Subcutaneous abdominal adipose tissue (tissue), 5 donors: ENCODE measurements at regions not wholly inside any gene's neighbourhood (a gene's known extent, or its start where the extent isn't known, plus 50 kb on each side); places are given as distances from the start of the nearest gene placed in this dataset.

Source experiments
- H3K27ac ChIP-seq: one replicate; pipeline ENCODE4 v1.7.0; 2013; ENCODE audit warnings: low read depth, mild to moderate bottlenecking, inconsistent platforms, low read length, moderate library complexity
- H3K27me3 ChIP-seq, 5 donors: one replicate each; pipeline ENCODE4 v1.7.0; 2013; ENCODE audit warnings: low read length in 5 of 5, inconsistent platforms in 1 of 5; ENCODE audit not compliant: control insufficient read depth in 5 of 5, insufficient read depth in 4 of 5
- H3K36me3 ChIP-seq, 5 donors: one replicate each; pipeline ENCODE4 v1.7.0; 2013; ENCODE audit warnings: low read length in 5 of 5; ENCODE audit not compliant: control insufficient read depth in 5 of 5, insufficient read depth in 5 of 5
- H3K4me1 ChIP-seq, 5 donors: one replicate each; pipeline ENCODE4 v1.7.0; 2013; ENCODE audit warnings: low read length in 5 of 5, mild to moderate bottlenecking in 3 of 5, moderate library complexity in 1 of 5; ENCODE audit not compliant: control insufficient read depth in 5 of 5, insufficient read depth in 5 of 5
- H3K4me3 ChIP-seq, 5 donors: one replicate each; pipeline ENCODE4 v1.7.0; 2013; ENCODE audit warnings: low read length in 5 of 5, low read depth in 1 of 5
- H3K9ac ChIP-seq, 5 donors: one replicate each; pipeline ENCODE4 v1.7.0; 2013; ENCODE audit warnings: low read length in 5 of 5, mild to moderate bottlenecking in 4 of 5, moderate library complexity in 3 of 5
- H3K9me3 ChIP-seq, 5 donors: one replicate each; pipeline ENCODE4 v1.7.0; 2013; ENCODE audit warnings: low read length in 5 of 5; ENCODE audit not compliant: control insufficient read depth in 5 of 5
- donor health status: healthy.
- donor health status: healthy.
- donor health status: healthy.
- donor health status: healthy.
- donor health status: healthy.

DNA sequence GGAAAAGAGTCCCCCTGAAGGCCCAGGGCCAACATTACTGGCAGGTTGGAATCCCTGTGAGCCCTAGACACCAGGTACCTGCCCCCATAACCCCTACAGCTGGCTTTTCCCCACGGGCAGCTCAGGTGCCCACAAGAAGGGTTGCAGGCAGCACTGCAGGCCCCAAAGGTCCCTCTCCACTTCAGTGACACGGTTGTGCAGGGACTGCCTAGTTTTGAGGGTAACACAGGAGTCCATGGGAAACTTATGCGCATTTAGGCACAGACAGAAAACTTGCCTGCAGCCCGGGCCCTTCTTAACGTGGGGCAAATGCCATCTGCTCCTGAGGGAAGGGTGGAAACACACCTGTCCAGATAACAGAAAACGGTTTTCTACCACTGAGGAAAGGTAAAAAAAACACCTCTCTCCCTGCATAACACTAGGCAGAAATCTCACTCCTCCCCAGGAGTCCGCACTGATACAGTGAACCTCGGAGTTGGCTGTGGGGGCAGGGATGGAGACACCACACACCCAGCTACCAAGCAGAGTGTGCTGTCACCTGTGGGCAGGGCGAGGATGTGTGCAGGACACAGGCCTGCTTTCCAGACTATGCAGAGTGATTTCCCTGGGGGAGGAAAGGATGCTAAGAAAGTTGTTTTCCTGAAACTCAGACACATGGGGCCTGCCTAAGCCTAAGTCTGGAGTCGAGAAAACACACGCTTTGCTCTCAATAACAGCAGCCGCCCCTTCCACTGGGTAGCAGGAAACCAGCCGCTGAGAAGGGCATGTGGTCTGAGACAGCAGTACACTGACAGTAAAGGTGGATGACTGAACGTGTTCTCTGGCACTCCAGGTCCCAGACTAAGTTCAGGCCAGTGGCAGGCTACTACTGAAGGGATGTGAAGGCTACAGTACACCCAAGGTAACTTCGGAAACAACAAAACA is 819.4 kb downstream of the DCDC2C start:
- H3K9ac ChIP-seq = no peak overlapping the region
- no peaks in the 10 kb centered on the region for H3K27me3 ChIP-seq
- no peaks in the 10 kb centered on the region for H3K9me3 ChIP-seq
- H3K36me3 ChIP-seq = no peaks in the 10 kb centered on the region
- H3K4me3 ChIP-seq = no peak overlapping the region
- no peaks in the 10 kb centered on the region for H3K4me1 ChIP-seq
- no peak overlapping the region for H3K27ac ChIP-seq

DNA sequence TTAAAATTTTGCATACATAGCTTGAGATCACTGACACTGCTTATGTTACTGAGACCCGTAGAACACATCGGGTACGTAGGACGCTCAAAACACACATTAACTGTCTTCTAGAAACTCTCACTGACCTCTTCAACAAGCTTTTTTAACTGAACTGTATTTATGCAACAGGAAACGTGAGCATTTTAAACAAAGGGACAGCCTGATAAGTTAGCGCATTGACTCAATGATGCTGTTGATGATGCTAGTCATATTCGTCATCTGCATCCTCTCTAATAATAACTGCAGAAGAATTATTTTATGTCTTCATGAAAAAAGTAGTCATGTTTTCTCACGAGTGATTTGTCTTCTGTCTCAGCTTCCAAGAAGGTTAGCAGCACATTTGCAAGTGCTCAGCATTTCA is 824.0 kb downstream of the DCDC2C start:
- no peaks in the 10 kb centered on the region for H3K4me1 ChIP-seq
- no peak overlapping the region for H3K9ac ChIP-seq
- no peak overlapping the region for H3K4me3 ChIP-seq
- H3K36me3 ChIP-seq = no peaks in the 10 kb centered on the region
- peaks cover 0 to 3% (median 0%) of the 10 kb centered on the region in 5 donors for H3K9me3 ChIP-seq
- H3K27me3 ChIP-seq = peaks cover 0 to 4% (median 0%) of the 10 kb centered on the region in 5 donors
- no peak overlapping the region for H3K27ac ChIP-seq

DNA sequence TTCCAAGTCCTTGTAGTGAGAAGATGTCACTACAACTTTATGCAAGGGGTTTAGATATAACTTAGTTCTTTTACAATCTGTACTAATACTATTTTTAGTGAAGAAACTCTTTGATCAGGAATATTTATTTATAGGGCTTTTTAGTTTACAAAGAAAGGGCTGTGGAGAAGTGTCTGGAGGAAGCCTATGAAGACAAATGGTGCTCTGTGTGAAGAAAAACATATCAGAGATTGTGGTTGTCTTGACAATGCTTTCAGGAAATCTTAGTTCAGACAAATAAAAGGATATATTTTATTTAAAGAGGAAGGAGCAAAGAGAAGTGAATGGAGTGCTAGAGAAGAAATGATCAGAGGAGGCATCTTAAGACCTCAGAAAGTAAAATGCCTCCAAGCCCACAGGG is 824.9 kb downstream of the DCDC2C start:
- Histone ChIP-seq H3K4me3 (no peak overlapping the region), H3K27ac (no peak overlapping the region), H3K9ac (no peak overlapping the region), H3K4me1 (no peaks in the 10 kb centered on the region), H3K36me3 (no peaks in the 10 kb centered on the region), H3K27me3 (peaks cover 0 to 4% (median 0%) of the 10 kb centered on the region in 5 donors), H3K9me3 (peaks cover 0 to 3% (median 0%) of the 10 kb centered on the region in 5 donors)

DNA sequence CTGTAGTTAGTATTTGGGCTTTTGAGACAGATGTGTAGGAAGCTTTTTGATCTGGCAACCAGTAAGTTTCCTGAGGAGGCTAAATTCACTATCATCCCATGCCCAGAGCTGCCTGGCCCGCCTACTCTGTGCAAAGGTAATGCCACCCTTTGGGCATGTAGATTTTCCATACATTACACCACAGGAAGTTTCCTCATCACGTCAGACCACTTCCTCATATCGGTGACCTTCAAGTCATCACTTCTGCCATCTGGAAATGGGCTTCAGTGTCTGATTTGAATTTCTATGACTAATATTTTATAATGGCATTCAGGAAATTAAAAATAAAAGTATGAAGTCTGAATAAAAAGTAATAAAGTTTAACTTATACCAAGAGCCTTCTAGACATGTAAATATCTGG is 825.4 kb downstream of the DCDC2C start:
- no peak overlapping the region for H3K4me3 ChIP-seq
- peaks cover 0 to 3% (median 0%) of the 10 kb centered on the region in 5 donors for H3K9me3 ChIP-seq
- H3K27ac ChIP-seq = no peak overlapping the region
- no peaks in the 10 kb centered on the region for H3K4me1 ChIP-seq
- H3K36me3 ChIP-seq = no peaks in the 10 kb centered on the region
- H3K27me3 ChIP-seq = peaks cover 0 to 4% (median 0%) of the 10 kb centered on the region in 5 donors
- no peak overlapping the region for H3K9ac ChIP-seq

DNA sequence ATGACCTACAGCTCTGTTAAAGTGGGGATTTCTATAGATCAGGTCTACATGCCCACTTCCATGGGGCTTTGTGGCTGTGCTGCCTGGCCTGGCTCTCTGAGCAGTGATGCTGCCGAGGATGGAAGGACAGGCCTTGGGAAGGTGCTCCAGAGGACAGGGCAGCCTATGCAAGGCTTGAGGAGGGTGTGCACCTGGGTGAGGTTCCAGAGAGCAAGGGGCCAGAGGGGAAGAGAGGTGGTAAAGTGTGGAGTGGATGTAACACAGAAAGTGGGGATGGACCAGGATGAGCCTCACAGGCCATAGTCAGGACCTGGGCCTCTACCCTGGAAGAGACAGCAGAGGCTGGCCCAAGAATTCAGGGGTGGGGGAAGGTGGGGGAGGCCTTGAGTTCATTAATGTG is 826.4 kb downstream of the DCDC2C start:
- H3K27ac ChIP-seq = no peak overlapping the region
- peaks cover 0 to 4% (median 0%) of the 10 kb centered on the region in 5 donors for H3K27me3 ChIP-seq
- H3K36me3 ChIP-seq = no peaks in the 10 kb centered on the region
- H3K4me3 ChIP-seq = no peak overlapping the region
- H3K9me3 ChIP-seq = peaks cover 0 to 3% (median 0%) of the 10 kb centered on the region in 5 donors
- H3K9ac ChIP-seq = no peak overlapping the region
- no peaks in the 10 kb centered on the region for H3K4me1 ChIP-seq

DNA sequence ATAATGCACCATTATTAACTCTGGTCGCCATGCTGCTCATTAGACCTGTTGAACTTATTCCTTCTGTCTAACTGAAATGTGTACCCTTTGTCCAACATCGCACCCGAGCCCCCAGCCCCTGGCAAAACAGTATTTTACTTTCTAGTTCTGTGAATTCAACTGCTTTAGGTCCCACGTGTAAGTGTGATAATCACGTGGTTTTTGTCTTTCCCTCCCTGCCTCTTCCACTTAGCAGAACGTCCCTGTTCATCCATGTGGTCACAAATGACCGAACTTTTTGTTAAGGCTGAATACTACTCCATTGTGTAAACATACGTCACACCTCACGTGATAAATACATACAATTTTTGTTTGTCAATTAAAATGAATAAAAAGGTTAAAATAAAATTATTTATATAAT is 826.9 kb downstream of the DCDC2C start:
- H3K4me3 ChIP-seq = no peak overlapping the region
- peaks cover 0 to 3% (median 0%) of the 10 kb centered on the region in 5 donors for H3K9me3 ChIP-seq
- no peaks in the 10 kb centered on the region for H3K36me3 ChIP-seq
- no peak overlapping the region for H3K9ac ChIP-seq
- H3K27ac ChIP-seq = no peak overlapping the region
- no peaks in the 10 kb centered on the region for H3K4me1 ChIP-seq
- peaks cover 0 to 4% (median 0%) of the 10 kb centered on the region in 5 donors for H3K27me3 ChIP-seq

DNA sequence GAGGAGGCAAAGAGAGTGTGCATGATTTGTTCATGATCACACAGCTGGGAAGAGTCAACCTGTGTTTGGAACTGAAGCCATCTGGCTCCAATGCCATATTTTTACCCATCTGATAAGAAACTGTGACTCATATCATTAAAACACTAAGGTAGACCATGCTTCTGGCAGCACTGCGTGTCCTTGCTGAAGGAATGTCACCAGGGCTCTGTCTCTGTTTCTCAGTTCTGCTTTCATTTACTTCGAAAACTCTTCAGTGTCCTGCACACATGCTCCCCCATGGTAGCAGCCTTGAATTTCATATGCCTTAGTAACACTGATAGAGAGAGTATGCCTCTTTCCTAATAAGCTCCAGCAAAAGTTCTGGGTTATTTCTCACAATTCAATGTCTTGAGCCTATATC is 830.4 kb downstream of the DCDC2C start:
- H3K9ac ChIP-seq = no peak overlapping the region
- peaks cover 0 to 3% (median 0%) of the 10 kb centered on the region in 5 donors for H3K9me3 ChIP-seq
- H3K4me3 ChIP-seq = no peak overlapping the region
- H3K27me3 ChIP-seq = peaks cover 0 to 4% (median 0%) of the 10 kb centered on the region in 5 donors
- no peaks in the 10 kb centered on the region for H3K4me1 ChIP-seq
- no peak overlapping the region for H3K27ac ChIP-seq
- H3K36me3 ChIP-seq = no peaks in the 10 kb centered on the region

DNA sequence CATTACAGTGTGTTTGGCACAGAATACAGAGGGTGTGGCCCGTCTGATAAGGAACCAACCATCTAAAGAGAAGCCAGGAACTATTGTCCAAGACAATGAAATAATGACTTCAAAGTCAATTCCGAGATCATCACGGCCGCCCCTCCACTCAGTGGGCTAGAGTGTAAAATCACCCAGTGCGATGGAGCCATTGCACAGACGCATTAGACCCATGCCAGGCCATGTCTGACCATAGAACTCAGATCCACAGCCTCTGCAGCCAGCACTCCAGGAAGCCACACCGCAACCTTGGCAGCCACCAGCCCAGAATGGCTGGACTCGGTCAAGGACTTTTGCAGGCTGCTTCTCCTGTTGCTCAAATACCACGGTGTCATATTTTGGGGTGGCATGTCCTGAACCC is 835.7 kb downstream of the DCDC2C start:
- H3K9me3 ChIP-seq = no peaks in the 10 kb centered on the region
- H3K27ac ChIP-seq = no peak overlapping the region
- H3K4me1 ChIP-seq = no peaks in the 10 kb centered on the region
- H3K36me3 ChIP-seq = no peaks in the 10 kb centered on the region
- H3K4me3 ChIP-seq = no peak overlapping the region
- H3K27me3 ChIP-seq = no peaks in the 10 kb centered on the region
- H3K9ac ChIP-seq = no peak overlapping the region

DNA sequence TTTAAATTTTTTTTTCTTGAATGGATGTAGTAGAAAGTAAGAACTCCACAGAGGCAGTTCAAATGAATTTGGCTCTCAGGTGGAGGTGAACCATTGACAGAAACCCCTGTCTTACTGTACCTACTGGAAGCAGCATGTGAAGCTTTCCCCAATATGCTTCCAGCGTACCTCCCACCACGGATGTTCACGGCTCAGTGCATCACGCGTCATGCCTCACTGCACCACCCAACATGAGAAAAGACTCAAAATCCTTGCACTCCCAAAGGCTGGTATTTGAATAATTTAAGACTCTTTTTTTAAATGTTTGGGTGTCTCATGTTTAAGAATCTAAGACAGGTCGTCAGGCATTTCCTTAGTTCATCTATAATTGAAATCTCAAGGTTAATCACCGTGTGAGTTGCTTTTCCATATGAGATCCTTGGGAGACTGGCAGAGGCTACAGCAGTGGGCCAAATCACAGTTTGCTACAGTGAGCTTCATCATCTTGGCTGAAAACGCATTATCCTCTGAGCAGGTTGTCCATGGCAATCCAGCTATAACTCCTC is 846.4 kb downstream of the DCDC2C start:
- H3K27ac ChIP-seq = no peak overlapping the region
- H3K9me3 ChIP-seq = peaks cover 0 to 4% (median 0%) of the 10 kb centered on the region in 5 donors
- no peaks in the 10 kb centered on the region for H3K4me1 ChIP-seq
- H3K9ac ChIP-seq = no peak overlapping the region
- no peaks in the 10 kb centered on the region for H3K27me3 ChIP-seq
- no peak overlapping the region for H3K4me3 ChIP-seq
- H3K36me3 ChIP-seq = no peaks in the 10 kb centered on the region

DNA sequence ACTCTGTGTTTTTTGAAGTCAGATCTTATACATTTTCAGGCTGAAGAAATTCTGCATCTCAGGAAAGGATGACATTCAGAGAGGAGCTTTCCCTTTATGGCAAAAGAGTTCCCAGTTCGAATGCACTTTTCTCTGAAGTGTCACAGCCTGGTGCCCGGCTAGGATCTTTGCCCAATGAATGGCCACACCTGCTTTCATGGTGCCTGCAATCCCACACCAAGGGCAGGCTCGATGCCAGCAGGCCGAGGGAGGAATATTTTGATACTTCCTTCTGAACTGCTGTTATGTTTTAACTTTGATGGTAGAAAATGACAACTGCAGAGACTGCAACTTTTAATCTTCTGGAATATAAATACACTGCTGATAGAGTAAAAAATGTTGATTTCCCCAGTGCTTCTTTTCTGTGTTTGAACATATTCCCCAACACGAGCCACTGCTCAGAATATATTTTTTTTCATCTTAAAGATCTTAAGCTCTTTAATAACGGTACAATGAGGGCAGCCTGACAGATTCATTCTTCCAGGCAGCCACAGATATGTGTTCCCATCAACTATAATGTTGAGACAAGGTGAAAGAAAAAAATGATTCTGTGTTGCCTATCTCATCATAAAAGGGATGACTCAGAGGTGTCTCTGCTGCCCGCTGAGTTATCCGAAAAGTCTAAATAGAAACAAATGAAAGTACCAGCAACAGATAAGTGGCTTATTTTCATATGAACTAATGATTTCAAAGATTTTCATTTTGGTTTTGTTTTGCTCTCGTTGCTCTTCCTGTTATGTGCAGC is 848.5 kb downstream of the DCDC2C start:
- peaks cover 0 to 4% (median 0%) of the 10 kb centered on the region in 5 donors for H3K9me3 ChIP-seq
- no peaks in the 10 kb centered on the region for H3K27me3 ChIP-seq
- H3K27ac ChIP-seq = no peak overlapping the region
- H3K4me3 ChIP-seq = no peak overlapping the region
- H3K36me3 ChIP-seq = no peaks in the 10 kb centered on the region
- H3K9ac ChIP-seq = no peak overlapping the region
- H3K4me1 ChIP-seq = no peaks in the 10 kb centered on the region
